GM10266 (cell line): ENCODE measurements at regions not wholly inside any gene's neighbourhood (a gene's known extent, or its start where the extent isn't known, plus 50 kb on each side); places are given as distances from the start of the nearest gene placed in this dataset.
"Not testable (repeated sequence)": the region's sequence is repeated elsewhere in the genome, so short reads cannot be mapped to it uniquely, and the experiment has no call there.

Experiments
- DNase-seq: peaks from one replicate; pipeline ENCODE4 v3.0.0; 2012; ENCODE audit errors: extremely low spot score
- TF ChIP-seq, protein P1 (sequence below): IDR thresholded peaks from 2 replicates; pipeline ENCODE4 v1.5.1; 2012; ENCODE audit warnings: mild to moderate bottlenecking, low read depth; ENCODE audit not compliant: control insufficient read depth, insufficient read depth; ENCODE audit errors: missing control alignments

DNA sequence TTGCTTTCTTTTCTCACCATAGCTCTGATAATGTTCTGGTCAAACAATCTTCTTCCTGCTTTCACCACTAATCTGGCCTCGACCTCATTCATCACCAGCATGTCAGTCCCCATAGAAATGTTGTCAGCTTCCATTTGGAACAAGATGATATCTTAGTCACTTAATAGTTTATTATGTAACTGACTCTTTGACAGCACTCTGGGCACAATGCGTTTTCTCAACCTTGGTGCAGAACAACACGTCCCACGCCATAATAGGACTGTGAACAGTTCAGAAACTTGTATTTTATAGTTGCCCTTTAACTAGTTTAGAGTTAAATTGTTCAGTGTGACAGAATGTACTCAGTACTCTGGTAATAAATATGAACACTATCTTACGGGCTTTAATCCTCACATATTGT is 106.0 kb downstream of the MC4R start:
- no peak for DNase-seq
- TF ChIP-seq, protein P1, sequence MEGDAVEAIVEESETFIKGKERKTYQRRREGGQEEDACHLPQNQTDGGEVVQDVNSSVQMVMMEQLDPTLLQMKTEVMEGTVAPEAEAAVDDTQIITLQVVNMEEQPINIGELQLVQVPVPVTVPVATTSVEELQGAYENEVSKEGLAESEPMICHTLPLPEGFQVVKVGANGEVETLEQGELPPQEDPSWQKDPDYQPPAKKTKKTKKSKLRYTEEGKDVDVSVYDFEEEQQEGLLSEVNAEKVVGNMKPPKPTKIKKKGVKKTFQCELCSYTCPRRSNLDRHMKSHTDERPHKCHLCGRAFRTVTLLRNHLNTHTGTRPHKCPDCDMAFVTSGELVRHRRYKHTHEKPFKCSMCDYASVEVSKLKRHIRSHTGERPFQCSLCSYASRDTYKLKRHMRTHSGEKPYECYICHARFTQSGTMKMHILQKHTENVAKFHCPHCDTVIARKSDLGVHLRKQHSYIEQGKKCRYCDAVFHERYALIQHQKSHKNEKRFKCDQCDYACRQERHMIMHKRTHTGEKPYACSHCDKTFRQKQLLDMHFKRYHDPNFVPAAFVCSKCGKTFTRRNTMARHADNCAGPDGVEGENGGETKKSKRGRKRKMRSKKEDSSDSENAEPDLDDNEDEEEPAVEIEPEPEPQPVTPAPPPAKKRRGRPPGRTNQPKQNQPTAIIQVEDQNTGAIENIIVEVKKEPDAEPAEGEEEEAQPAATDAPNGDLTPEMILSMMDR, result no peak

DNA sequence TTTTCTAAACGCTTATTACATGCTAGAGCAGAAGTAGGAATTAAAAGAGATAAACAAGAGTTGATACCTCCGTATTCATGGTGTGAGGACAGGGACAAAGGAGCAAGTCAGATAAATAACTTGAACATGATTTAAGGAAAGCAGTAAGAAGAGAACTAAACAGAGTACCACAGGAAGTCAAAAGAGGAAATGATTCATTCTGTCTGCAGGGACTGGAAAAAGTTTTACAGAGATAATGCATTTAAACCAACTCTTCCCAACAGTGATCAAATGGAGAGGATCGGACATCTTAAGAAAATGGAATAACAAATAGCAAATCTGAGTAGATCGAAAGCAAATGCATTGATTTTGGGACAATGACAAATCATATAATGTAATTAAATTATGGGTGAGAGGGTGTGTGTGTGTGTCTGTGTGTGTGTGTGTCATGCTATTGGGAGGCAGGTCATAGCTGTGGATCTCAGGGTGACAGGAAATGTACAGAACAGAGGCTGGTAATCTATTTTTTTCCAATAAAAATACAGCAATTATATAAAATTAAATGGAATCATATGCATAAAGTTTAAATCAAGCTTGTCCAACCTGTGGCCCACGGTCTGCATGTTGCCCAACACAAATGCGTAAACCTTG is 113.4 kb downstream of the MC4R start:
- no peak for DNase-seq
- TF ChIP-seq, protein P1, result no peak

DNA sequence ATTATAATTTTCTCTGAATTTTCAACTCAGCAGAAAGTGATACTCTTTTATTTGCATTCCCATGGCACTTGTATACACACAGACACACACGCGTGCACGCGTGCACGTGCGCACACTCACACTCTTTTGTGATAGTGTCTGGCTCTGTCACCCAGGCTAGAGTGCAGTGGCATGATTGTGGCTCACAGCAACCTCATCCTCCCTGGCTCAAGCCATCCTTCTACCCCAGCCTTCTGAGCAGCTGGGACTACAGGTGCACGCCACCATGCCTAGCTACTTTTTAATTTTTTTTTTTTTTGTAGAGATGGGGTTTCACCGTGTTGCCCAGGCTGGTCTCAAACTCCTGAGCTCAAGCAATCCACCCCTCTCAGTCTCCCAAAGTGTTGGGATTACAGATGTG is 123.2 kb downstream of the MC4R start:
- no peak for DNase-seq
- TF ChIP-seq, protein P1, result no peak

DNA sequence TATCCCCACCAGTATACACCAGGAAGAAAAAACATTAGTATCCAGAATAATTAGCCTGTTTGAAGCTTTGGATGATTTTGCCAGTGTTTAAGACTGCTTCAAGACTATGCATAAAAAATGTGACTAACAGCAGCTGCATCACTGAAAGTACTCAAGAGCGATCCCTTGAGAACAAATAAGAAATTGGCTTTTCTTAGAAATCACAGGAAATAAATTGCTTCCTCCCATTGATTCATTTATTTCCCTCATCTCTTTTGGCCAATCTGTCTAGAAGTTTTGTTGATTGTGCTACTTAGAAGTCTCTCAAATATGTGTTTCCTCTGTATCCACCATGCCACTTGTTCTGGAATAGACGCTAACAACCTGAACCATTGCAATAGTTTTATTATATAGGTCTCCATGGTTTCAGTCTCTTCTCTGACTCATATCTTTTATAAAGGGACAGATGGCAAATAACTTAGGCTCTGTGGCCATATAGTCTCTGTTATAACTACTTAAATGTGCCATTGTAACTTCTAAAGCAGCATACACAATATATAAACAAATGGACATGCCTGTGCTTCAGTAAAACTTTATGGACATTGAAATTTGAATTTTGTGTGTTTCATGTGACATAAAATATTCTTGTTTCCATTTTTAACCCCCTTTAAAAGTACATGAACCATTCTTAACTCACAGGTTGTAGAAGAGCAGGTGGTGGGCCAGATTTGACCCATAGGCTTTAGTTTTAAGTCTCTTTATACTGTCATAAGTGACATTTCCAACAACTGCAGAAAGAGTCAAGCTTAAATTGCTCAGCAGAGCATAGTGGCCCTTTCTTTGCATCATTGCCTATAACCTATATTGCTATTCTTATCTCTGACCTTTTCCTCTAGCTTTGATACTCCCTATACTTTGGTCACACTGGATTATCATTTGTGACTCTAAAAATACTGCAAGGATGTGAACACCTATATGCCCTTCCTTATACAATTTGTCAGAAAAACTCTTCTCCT is 123.9 kb downstream of the MC4R start:
- TF ChIP-seq, protein P1, result no peak
- DNase-seq, result no peak

DNA sequence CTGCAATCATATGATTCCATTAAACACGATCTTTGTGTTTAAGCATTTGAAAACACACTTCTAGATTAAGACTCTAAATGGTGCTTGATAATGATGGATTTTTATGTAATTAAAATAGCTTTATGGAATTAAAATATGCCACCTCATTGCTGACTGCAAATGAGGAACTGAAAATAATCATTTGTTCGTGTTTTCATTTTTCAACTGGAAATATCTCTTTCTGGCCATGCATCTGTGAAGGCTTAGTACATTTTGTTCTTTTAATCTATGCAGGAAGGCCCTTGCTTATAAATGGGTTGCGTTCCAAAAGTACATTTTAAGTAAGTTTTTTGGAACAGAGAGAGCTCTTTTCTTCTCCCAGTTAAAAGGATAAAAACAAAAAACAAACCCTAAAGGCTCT is 125.5 kb downstream of the MC4R start:
- TF ChIP-seq, protein P1, result no peak
- DNase-seq, result no peak

DNA sequence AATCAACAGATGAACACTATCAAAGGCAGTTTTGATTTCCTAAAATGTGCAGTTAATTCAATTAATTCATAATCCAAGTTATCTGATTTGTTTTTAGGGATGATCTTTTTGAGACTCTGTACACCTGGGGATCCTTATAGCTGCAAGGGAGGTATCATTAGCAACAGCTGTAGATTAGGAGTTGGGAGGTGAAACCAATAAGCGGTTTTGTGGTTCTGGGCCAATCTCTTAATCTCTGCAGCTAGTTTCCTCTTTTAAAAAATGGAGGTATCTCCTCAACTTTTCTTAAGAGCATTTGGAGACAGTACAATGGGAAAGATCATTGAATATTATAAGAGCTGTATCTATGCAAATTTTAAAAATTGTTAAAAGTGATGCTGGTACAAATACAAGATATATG is 126.0 kb downstream of the MC4R start:
- no peak for DNase-seq
- TF ChIP-seq, protein P1, result no peak

DNA sequence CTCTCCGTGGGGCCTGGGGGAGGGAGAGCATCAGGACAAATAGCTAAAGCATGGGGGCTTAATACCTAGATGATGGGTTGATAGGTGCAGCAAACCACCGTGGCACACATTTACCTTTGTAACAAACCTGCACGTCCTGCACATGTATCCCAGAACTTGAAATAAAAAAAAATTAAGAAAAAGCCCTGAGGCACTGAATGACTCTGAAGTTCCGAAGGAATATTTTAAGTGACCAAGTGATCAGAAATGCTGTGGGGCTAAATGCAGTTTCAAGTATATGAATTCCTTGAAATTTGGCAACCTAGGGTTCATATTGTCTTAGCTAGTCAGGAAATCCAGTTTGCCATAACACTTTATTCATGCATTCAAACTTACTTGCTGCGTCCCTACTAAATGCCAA is 127.5 kb downstream of the MC4R start:
- no peak for DNase-seq

DNA sequence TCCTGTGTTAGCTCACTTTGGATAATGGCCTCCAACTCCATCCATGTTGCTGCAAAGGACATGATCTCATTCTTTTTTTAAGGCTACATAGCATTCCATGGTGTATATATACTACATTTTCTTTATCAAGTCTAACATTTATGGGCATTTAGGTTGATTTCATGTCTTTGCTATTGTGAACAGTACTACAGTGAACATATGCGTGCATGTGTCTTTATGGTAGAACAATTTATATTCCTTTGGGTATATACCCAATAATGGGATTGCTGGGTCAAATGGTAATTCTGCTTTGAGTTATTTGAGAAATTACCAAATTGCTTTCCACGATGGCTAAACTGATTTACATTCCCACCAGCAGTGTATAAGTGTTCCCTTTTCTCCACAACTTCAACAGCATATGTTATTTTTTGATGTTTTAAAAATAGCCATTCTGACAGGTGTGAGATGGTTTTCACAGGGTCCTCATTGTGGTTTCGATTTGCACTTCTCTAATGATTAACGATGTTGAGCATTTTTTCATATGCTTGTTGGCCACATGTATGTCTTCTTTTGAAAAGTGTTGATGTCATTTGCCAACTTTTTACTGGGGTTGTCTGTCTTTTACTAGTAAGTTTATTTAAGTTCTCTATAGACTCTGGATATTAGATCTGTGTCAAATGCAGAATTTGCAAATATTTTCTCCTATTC is 133.4 kb downstream of the MC4R start:
- not testable (repeated sequence) for DNase-seq

More for the DNA sequence above, 127.5 kb downstream of the MC4R start:
- TF ChIP-seq, protein P1, result no peak
